Kidney glomerular epithelial cell (primary cell): ENCODE measurements at regions not wholly inside any gene's neighbourhood (a gene's known extent, or its start where the extent isn't known, plus 50 kb on each side); places are given as distances from the start of the nearest gene placed in this dataset.
A peak's percentile ranks its signal among the peaks of the same experiment; 100 is the strongest.

Source experiments
- DNase-seq: peaks from one replicate; lab custom pipeline; 2025; lab: John Stamatoyannopoulos, UW

DNA sequence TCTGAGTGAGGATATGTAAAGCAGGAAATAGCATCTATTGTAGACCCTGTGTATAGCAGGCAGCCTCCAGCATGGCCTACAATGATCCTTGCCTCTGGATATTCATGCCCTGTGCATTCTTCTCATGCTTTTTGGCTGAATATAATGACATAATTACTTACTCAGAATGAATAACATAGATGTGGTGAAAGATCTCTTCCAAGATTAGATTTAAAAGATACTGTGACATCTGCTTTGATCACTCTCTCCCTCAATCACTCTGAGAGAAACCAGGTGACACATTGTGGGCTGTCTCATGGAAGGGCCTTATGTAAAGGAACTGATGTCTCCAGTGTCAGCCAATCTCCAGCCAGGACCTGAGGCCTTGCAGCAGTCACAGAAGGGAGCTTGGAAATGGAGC is 376.7 kb downstream of the DNAH5 start:
- DNase-seq, result peak; percentile 40

DNA sequence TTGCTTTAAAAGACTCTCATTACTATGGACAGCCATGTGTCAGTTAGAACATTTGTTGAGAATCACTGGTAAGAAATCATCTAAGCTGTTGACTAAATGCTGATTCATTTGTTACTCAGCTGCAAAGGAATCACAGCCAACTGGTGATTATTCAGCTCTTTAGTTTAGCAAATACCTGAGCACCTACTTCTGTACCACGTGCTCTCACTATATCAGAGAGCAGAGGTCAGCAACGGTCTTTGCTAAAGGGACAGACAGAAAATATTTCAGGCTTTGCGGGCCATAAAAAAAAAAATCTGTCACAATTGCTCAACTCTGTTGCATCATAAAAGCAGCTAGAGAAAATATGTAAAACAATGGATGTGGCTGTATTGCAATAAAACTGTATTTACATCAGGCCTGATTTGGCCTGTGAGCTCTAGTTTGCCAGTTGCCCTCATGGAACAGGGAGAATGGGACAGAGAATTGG is 377.6 kb downstream of the DNAH5 start:
- DNase-seq, result peak; percentile 66

DNA sequence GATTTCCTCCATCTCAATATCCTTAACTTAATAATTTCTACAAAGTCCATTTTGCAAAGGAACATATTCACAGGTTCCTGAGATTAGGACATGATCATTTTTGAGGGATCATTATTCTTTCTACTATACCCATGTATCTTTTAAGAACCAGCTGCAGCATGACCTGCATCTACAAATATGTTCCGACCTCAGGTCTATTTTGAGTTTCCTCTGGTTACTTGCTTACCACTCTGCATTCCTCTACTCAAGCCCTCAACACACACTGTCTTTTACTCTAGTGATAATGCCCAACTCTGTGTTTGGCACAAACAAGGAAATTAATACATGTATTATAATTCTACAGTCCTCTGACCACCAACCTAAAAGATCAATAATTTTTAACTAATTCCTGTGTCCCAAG is 386.1 kb downstream of the DNAH5 start:
- DNase-seq, result no peak

DNA sequence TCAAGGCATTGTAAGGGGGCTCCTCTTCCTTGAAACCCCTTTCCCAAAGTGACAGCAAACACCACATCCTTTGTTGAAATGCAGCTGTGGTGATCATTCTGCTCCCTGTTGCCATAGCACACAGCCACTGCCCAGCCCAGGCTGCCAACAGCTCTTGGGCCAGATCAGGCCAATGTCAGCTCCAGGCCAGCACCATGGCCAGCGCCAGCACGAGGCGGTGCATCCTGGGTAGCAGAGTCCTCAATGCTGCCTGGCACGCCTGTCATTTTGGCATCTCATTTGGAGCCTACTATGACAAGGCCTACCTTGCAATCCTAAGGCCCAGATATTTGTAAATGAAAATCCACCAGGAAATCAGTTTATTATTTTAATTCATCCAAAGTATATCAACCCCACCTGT is 390.6 kb downstream of the DNAH5 start:
- DNase-seq, result no peak

DNA sequence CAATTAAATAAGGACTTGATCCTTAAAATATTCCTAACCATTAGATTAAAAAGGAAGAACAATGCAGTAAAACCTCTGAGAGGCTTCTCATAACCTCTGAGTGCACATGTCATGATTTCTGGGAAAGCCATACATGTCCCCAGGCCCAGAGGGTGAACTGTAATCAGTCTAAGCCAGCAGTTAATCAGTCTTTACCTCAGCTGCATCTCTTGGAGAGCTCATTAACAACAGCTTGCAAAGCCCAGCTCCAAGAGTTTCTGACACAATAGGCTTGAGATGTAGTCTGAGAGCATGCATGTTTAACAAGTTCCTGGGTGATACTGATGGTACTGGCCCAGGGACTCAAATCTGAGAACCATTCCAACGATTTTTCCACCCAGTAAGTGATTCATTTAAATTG is 392.1 kb downstream of the DNAH5 start:
- DNase-seq, result no peak

DNA sequence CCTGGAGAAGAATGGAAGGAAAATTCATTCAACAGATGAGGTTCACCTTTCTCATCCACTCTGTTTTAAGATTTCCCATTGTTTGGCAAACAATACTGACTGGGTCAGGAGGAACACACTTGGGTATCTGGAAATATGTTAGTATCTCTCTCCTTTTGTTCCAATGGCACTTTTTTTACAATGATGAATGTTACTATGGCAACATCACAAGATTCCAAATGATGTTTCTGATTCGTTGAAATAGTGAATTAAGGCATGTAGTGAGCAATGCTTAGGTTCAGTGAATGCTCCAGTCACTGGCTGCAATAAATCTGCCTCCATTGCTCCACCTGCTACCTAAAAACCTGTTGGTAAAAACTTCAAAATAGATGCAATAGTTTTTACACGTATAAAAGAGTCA is 392.8 kb downstream of the DNAH5 start:
- DNase-seq, result no peak

DNA sequence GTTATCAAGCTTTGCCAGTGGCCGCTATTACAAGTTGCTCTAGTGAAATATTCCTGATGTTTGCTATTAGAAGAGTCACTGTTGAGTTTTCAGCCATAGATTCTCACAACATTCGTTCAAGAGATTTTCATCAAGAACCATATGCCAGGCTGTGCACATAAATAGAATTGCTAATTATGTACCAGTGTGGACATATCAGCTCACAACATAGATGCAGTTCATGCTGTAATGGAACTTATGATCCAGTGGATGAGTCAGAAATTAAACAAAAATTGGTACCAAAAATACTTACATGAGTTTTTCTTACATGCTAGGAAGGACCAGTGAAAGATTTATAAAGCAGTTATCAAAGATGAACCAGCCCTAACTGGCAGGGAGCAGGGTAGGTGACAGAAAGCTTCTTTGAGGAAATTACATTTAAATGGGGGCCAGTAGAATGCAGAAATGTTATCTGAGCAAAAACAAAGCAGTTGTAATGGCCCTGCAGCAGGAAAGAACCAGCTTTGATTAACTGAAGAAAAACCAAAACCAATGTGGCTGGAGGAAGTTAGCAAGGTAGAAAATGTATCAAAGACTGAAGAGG is 404.2 kb downstream of the DNAH5 start:
- no peak for DNase-seq

DNA sequence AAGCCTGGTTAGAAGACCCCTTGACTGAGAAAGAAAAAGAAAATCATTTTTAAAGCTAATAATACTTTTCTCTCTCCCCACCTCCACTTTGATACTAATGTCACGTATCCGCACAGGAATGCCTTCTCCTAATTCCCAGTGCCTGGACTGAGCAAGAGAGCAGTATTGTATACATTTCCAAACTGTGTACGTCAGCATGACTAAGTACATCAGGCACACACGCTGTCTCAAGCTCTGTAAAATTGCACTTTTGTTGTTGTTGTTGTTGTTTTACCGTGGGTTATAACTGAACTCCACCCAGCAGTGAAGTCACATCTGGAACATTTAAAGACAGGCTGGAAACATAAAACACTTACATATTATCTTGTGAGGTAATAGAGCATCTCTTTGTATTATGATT is 407.6 kb downstream of the DNAH5 start:
- no peak for DNase-seq

DNA sequence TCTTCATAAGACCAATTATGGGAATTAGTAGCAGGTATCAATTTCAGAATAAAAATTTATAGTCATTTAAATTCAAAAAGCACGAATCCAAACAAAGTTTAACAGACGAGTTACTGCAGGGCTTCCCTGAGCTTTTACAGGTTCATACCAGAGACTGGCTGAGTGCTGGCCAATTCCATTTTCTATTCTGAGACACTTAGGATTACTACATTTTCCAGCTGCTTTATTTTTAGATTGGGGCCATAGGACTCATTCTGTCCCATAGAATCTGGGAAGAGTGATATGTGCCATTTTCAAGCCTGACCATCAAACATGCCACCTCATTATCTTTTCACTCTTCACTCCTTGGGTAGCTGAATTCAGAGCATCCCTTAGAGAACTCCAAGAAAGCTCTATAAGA is 410.7 kb downstream of the DNAH5 start:
- no peak for DNase-seq

DNA sequence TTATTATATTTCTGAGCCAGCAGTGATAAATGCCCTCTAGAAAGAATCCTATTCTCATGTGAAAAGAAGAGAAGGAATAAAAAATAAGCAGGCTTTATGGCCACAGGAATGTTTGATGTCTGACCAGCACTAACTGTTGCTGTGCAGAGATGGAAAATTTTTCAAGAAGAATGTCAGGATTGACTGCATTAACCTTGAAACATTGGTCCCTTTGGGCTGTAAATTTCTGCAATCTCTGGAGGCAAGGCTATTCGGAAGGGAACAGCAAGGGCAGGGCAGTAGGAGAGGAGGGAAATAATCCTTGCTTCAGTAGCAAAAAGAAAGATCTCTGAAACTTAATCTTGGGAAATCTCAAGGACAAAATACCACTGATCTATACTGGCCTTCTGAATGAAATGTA is 415.2 kb downstream of the DNAH5 start:
- DNase-seq, result no peak

DNA sequence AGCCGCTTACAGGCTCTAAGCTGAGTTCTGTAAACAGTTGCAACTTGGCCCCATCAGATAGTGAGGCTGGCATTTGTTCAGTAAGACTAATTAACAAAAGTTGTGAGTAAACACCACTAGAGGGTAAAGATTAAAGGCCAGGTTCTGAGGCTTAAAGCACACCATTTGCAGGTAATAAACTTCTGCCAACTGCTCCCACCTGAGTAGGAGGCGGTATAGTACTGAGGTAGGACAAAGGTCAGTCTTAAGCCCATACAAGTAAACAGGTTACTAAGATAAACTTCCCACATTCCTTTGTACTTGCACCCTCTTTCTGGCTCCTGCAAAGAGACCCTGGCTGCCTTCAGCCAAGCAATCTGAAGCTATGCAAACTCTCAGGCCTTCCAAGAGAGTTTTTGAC is 419.6 kb downstream of the DNAH5 start:
- DNase-seq, result no peak

DNA sequence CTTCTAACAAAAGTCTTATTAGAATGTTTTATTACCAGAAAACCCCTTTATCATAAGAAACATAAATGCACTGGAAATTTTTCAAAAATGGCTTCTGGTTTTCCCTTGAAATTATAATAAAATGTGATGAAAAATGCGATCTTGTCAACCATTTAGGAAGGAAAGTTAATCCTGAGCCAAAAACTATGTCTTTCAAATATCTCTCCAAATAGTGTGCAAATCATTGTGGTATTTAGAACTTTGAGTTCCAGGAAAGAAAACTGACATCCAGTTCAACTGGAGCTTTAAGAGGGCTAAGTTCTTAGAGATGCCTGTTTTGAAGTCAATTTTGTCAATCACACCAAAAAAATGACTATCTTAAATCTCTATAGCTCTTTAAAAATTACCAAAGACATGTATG is 425.4 kb downstream of the DNAH5 start:
- DNase-seq, result no peak

DNA sequence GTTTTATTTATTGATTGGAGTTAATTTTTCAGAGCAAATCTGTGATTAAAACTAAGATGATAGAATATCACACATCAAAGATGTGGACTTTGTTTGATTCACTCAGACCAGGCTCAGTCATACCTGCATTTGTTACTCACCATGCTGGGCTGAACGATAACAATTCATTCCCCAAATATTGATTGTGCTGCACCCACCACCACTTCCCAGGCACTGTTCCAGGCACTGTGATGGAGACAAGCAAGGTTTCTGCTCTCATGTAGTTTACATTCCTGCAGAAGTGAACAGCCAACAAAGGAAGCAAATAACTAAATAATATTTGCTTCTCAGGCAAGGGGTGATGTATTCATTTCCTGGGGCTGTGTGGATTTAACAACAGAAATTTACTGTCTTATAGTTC is 428.3 kb downstream of the DNAH5 start:
- no peak for DNase-seq

DNA sequence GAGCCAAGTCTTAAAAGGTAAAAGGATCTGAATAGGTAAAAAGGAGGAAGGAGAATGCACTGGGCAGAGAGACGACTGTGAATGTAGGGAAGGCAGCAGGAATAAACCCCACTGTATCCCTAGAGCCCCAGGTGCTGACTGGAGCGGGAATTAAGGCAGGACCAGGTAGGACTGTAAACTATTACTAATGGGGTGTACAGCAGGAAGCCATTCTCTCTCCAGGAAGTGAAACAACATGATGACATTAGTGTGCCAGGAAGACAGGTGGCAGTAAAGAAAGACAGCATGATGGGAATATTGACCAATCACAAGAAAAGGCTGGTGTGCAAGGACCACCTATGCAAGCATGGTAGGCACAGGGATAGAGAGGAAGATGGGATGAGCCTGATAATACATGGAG is 433.0 kb downstream of the DNAH5 start:
- DNase-seq, result no peak

DNA sequence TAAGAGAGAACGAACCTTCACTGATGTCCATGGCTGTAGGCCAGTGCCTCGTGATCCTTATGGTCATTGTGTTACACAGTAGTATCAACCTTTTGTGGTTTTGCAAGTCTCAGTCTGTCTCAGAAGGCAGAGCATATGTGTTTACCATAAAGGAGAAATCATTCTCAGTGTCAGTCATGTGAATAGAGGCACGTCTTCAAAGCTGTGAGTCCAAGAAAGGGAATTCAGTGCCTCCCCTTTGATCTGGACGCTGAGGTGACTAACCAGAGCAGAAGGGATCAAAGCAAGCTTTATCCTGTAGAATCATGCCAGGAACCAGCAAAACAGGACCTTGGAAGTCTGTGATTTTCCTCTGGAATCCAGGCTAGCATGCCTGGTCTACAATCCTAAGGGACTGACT is 433.9 kb downstream of the DNAH5 start:
- no peak for DNase-seq

DNA sequence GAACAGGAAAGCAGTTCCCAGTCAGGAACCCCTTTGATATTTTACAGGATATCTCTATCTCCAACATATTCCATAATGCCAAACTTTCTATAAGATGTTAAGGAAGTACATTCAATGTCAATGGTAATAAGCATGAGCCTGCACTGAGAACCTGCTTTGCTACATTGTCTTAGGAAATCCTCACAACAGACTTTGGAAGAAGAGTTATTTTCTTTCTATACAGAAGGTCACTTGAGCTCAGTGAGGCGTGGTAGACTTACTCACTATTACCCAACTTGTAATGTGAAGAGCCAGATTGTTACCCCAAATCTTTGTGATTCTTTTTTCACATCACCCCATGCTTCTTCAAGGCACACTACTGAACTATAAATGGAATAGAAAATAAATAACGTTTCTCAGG is 435.9 kb downstream of the DNAH5 start:
- DNase-seq, result no peak

DNA sequence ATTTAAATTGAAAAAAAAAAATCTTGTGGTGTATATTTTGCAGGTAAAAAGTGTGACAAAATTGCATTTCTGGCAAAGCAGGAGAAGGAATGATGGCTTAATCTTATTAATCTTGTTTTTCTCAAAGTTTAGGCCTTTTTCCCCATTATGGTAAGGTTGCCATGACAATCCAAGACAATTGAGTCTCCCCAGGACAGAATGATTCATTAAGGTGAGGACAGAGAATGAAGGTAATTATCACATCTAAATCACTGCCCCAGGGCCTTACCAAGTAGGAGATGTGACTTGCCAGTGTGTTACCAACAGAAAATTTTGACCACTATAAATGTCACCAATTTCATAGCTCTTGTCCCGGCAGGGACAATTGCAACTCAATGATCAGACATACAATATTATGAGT is 439.2 kb downstream of the DNAH5 start:
- no peak for DNase-seq

DNA sequence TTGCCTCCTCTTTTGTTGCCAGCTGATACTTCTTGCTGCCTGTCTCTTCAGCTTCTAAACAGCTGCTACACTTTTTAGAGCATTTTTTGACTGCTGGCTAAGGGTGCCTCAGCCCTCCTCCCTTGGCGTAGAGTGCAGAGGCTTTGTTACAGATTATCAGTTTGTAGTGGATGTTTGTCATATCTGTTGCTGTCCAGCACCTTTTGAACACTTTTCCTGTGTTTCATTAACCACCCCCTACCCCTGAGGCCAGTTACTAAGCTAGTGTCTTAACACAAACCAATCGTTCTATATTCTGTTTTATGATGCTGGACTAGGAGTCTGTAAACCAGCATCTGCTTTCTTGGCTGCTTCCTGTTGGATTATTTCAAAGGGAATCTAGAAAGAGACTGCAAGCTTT is 441.5 kb downstream of the DNAH5 start:
- no peak for DNase-seq

DNA sequence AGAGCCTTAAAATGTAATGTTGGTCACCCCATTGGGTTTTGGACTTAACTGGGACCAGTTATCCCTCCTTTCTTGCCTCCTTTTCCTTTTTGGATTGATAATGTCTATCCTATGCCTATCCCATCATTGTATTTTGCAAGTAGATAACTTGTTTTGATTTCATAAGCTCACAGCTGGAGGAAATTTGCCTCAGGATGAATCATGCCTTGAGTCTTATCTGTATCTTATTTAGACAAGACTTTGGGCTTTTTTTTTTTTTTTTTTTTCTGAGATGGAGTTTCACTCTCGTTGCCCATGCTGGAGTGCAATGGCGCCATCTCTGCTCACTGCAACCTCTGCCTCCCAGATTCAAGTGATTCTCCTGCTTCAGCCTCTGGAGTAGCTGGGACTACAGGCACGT is 443.3 kb downstream of the DNAH5 start:
- no peak for DNase-seq

DNA sequence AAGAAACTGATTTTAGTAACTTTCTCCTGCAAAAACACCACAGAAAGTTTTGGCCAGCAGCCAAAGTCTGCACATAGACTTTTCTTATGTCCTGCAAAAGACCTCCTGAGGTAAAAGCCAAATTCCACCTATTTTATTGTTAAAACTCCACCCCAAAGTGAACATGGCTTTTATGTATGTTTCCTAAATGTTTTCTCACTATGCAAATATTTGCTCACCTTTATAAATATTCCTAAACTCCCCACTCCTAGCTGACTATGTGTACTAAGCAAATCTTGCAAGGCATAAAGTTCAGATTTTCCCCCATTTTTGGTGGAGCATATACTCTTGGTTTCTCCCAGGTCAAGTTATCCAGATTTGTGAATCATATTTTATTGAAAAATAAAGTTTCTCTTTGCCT is 446.2 kb downstream of the DNAH5 start:
- DNase-seq, result no peak

DNA sequence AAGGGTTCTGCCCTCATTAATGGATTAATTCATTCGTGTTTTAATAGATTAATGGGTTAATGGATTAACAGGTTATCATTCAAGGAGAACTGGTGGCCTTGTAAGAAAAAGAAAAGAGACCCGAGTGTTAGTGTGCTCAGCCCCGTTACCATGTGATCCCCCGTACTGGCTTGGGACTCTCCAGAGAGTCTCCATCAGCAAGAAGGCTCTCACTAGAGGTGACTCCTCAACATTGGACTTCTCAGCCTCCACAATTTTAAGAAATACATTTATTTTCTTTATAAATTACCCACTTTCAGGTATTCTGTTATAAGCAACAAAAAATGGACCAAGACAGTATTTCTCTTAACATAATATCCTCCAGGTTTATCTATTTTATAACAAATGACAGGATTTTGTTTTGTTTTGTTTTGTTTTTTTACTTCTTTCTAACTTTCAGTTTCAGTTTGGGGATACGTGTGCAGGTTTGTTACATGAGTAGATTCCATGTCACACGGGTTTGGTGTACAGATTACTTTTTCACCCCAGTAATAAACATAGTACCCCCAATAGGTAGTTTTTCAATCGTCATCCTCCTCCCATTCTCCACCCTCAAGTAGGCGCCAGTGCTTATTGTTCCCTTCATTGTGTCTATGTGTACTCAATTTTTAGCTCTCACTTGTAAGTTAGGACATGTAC is 456.1 kb downstream of the DNAH5 start:
- no peak for DNase-seq

DNA sequence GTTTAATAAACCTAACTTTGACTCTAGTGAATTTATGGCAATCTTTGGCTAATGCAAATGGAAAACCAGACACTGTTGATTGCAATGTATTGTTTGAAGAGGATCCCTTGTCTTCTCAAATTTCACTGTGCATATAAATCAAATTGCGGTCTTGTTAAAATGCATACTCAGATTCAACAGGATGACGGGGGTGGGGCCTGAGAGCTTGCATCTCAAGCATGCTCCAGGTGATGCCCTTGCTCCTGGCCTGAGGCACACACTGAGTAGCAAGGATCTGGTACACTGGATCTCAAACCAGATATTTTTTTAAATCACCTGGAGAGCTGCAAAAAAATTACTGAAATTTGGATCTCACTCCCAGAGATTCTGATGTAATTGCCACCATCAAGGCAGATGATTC is 463.7 kb downstream of the DNAH5 start:
- DNase-seq, result no peak

DNA sequence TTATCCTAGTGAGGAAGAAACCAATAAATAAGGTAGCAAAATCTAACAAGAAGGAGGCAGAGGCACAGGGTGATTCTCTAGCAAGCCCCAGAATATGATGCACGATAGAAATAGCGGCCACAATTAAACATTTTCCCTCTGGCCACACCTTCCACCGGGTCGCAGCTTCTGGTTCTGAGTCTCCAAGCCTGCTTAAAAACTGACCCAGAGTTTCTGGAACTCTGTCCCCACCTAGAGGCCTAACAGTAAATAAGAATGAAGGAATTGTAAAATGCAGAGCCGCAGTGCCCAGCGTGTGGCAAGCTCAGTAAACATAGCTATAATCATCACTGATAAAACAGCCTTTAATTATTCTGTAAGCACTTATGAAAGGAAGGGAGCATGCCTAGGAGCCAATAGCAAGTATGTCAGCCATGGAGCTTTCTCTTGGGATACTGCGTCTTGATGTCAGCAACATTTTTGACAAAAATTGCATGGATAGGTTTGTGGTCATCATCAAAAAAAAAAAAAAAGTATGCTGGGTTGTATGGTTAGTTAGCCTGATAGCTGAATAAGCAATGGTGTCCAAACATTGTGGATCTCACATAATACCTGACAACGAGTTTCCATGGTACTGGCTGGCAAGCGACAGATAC is 465.5 kb downstream of the DNAH5 start:
- peak; percentile 29 for DNase-seq
